ENCODE measurements at regions not wholly inside any gene's neighbourhood (a gene's known extent, or its start where the extent isn't known, plus 50 kb on each side); places are given as distances from the start of the nearest gene placed in this dataset.

- ATAC-seq (ENCODE audit: insufficient read depth, low read depth), result no peak
- Histone ChIP-seq H3K4me2 (ENCODE audit: insufficient read depth, low read length) (no peak overlapping the region), H3K27ac (ENCODE audit: low read length) (no peak overlapping the region), H3K4me3 (ENCODE audit: low read depth in 1 of 2, low read length in 2 of 2) (no peak overlapping the region), H3K36me3 (ENCODE audit: insufficient read depth, low read length) (no peaks in the 10 kb centered on the region), H2AFZ (ENCODE audit: low read depth, low read length) (no peak overlapping the region; the same call in 1 of the 2 replicates), H3K9ac (ENCODE audit: low read depth, low read length) (no peak overlapping the region), H4K20me1 (ENCODE audit: insufficient read depth, low read length) (no peaks in the 10 kb centered on the region), H3K27me3 (ENCODE audit: insufficient read depth, low read length, poor library complexity) (no peaks in the 10 kb centered on the region), H3K79me2 (ENCODE audit: insufficient read depth, low read length) (no peaks in the 10 kb centered on the region), H3K4me1 (ENCODE audit: insufficient read depth, low read length) (no peaks in the 10 kb centered on the region), H3K9me3 (ENCODE audit: insufficient read depth, low read length, severe bottlenecking) (peaks cover 3% of the 10 kb centered on the region)
- DNase-seq, result no peak
- TF ChIP-seq EZH2 (IDR thresholded peaks at IDR 0.05; ENCODE audit: borderline replicate concordance, low read depth, low read length, severe bottlenecking), result no peak
- no peak for TF ChIP-seq CTCF (IDR thresholded peaks at IDR 0.05; ENCODE audit: borderline replicate concordance, extremely low read depth, low read length, poor library complexity, severe bottlenecking)
These were observed 295.8 kb upstream of the IRX2 start for GRCh38 chr5:3047212-3047774.

- no peaks in the 10 kb centered on the region for H3K9me3 ChIP-seq (ENCODE audit: insufficient read depth, low read length, severe bottlenecking)
- no peak for ATAC-seq (ENCODE audit: insufficient read depth, low read depth)
- no peak for DNase-seq
- no peak overlapping the region for H3K9ac ChIP-seq (ENCODE audit: low read depth, low read length)
- H3K4me1 ChIP-seq (ENCODE audit: insufficient read depth, low read length), result no peaks in the 10 kb centered on the region
- H3K27me3 ChIP-seq (ENCODE audit: insufficient read depth, low read length, poor library complexity), result no peaks in the 10 kb centered on the region
- H3K27ac ChIP-seq (ENCODE audit: low read length), result no peak overlapping the region
- H3K79me2 ChIP-seq (ENCODE audit: insufficient read depth, low read length), result no peaks in the 10 kb centered on the region
- H3K4me2 ChIP-seq (ENCODE audit: insufficient read depth, low read length), result no peak overlapping the region
- no peak for TF ChIP-seq EZH2 (IDR thresholded peaks at IDR 0.05; ENCODE audit: borderline replicate concordance, low read depth, low read length, severe bottlenecking)
- no peak for TF ChIP-seq CTCF (IDR thresholded peaks at IDR 0.05; ENCODE audit: borderline replicate concordance, extremely low read depth, low read length, poor library complexity, severe bottlenecking)
- H3K4me3 ChIP-seq (ENCODE audit: low read depth in 1 of 2, low read length in 2 of 2), result no peak overlapping the region
- no peaks in the 10 kb centered on the region for H3K36me3 ChIP-seq (ENCODE audit: insufficient read depth, low read length)
- no peak overlapping the region for H2AFZ ChIP-seq (ENCODE audit: low read depth, low read length)
- no peaks in the 10 kb centered on the region for H4K20me1 ChIP-seq (ENCODE audit: insufficient read depth, low read length)
These were observed 292.1 kb upstream of the IRX2 start for GRCh38 chr5:3043600-3043999.

GRCh38 chr5:3041001-3041400 lies 289.5 kb upstream of the IRX2 start:
- Histone ChIP-seq H3K27me3 (ENCODE audit: insufficient read depth, low read length, poor library complexity) (no peaks in the 10 kb centered on the region), H3K27ac (ENCODE audit: low read length) (no peak overlapping the region), H3K9ac (ENCODE audit: low read depth, low read length) (no peak overlapping the region), H3K4me2 (ENCODE audit: insufficient read depth, low read length) (no peak overlapping the region), H3K79me2 (ENCODE audit: insufficient read depth, low read length) (no peaks in the 10 kb centered on the region), H2AFZ (ENCODE audit: low read depth, low read length) (no peak overlapping the region), H3K9me3 (ENCODE audit: insufficient read depth, low read length, severe bottlenecking) (peaks cover 4% of the 10 kb centered on the region), H4K20me1 (ENCODE audit: insufficient read depth, low read length) (no peaks in the 10 kb centered on the region), H3K4me3 (ENCODE audit: low read depth in 1 of 2, low read length in 2 of 2) (no peak overlapping the region), H3K36me3 (ENCODE audit: insufficient read depth, low read length) (no peaks in the 10 kb centered on the region), H3K4me1 (ENCODE audit: insufficient read depth, low read length) (no peaks in the 10 kb centered on the region)
- no peak for ATAC-seq (ENCODE audit: insufficient read depth, low read depth)
- no peak for DNase-seq
- TF ChIP-seq EZH2 (IDR thresholded peaks at IDR 0.05; ENCODE audit: borderline replicate concordance, low read depth, low read length, severe bottlenecking) (no peak), CTCF (IDR thresholded peaks at IDR 0.05; ENCODE audit: borderline replicate concordance, extremely low read depth, low read length, poor library complexity, severe bottlenecking) (no peak)

Data from DND-41 (cell line).